Choroid plexus epithelial cell (primary cell): ENCODE measurements at regions not wholly inside any gene's neighbourhood (a gene's known extent, or its start where the extent isn't known, plus 50 kb on each side); places are given as distances from the start of the nearest gene placed in this dataset.

Source experiments
- DNase-seq: peaks from one replicate; pipeline ENCODE4 v3.0.0-alpha.2; 2010; ENCODE audit warnings: low read depth
- H3K4me3 ChIP-seq: 2 replicates; pipeline ENCODE4 v1.5.1; 2011; ENCODE audit warnings: low read depth, mild to moderate bottlenecking, control low read depth, low read length, moderate library complexity
- TF ChIP-seq, protein P1 (sequence below): conservative IDR thresholded peaks from 2 replicates; pipeline ENCODE4 v1.5.1; 2011; ENCODE audit warnings: low read depth, mild to moderate bottlenecking, control low read depth, inconsistent platforms, low read length, moderate library complexity

- H3K4me3 ChIP-seq: no peak overlapping the region
- DNase-seq: no peak
- TF ChIP-seq, protein P1, sequence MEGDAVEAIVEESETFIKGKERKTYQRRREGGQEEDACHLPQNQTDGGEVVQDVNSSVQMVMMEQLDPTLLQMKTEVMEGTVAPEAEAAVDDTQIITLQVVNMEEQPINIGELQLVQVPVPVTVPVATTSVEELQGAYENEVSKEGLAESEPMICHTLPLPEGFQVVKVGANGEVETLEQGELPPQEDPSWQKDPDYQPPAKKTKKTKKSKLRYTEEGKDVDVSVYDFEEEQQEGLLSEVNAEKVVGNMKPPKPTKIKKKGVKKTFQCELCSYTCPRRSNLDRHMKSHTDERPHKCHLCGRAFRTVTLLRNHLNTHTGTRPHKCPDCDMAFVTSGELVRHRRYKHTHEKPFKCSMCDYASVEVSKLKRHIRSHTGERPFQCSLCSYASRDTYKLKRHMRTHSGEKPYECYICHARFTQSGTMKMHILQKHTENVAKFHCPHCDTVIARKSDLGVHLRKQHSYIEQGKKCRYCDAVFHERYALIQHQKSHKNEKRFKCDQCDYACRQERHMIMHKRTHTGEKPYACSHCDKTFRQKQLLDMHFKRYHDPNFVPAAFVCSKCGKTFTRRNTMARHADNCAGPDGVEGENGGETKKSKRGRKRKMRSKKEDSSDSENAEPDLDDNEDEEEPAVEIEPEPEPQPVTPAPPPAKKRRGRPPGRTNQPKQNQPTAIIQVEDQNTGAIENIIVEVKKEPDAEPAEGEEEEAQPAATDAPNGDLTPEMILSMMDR: no peak
These were observed 238.8 kb upstream of the SLC35B3 start for GRCh38 chr6:8674126-8674525.

GRCh38 chr6:8672882-8673281 is 237.5 kb upstream of the SLC35B3 start:
- TF ChIP-seq, protein P1: no peak
- DNase-seq: no peak
- no peak overlapping the region for H3K4me3 ChIP-seq

DNA sequence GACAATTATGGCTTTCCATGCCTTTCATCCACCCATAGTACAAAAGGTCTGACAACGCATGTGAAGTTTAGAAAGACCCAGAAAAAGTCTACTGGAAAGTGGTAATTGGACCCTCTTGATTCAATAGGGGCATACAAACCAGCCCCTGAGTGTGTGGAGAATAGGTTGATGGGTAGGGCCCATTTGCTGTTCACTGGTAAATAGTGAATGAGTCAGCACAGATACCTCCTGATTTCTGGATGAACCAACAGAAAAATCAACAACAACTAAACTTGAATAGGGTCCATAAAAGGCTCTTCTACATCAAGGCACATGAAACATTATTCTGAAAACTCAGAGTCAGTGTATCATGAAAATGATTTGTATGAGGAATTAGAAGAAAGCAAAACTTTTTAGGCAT is 235.4 kb upstream of the SLC35B3 start:
- TF ChIP-seq, protein P1: no peak
- H3K4me3 ChIP-seq: no peak overlapping the region
- DNase-seq: no peak

GRCh38 chr6:8664700-8665099 is 229.4 kb upstream of the SLC35B3 start:
- TF ChIP-seq, protein P1: no peak
- no peak overlapping the region for H3K4me3 ChIP-seq
- no peak for DNase-seq

DNA sequence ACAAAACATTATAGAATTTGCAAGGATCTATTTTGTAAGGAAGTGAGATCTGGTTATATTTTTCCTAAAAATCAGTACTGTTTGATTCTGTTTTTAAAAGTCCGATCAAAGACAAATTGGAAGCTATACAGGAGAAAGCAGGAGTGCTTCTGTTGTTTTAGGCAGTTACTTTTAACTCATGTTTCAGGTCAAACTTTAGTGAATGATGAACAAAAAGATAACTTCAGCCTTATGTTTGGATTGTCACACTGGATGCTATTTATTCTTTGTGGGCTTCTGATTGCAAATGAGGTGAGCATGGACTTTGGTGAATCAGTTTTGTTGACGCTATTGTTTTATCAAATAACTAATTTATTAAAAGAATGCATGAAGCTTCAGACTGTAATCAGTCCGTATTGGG is 228.7 kb upstream of the SLC35B3 start:
- no peak overlapping the region for H3K4me3 ChIP-seq
- TF ChIP-seq, protein P1: no peak
- no peak for DNase-seq

DNA sequence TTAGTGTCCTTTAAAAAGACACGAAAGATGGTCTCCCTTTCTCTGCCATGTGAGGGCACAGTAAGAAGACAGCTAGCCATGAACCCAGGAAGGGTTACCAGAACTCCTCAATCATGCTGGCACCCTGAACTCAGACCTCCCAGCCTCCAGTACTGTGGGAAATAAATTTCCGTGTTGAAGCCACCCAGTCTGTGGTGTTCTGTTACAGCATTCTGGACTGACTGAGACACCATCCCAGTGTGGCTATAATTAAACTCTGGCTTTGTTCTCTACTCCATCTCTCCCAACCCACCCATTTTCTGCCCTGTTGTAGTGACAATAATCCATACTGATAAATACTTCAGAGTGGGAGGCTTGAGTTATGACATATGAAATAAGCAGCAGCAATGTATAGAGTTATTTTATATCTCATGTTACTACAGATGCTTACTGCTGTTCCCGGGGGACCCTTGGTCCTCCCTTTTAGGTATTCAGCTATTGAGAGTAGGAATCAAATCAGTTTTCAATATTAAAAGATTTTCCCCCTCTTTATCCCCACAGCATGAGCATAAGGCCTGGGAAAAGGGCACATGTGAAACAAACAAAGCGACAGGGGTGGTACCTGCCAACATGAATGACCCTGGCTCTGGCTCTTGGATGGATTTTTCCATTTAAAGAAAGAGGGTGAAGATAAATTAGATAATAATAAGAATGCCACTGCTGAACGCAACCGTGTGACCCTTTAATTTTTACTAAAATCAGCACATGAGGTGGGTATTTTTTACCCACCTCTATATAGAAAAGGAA is 224.3 kb upstream of the SLC35B3 start:
- TF ChIP-seq, protein P1: no peak
- DNase-seq: no peak
- H3K4me3 ChIP-seq: no peak overlapping the region

GRCh38 chr6:8658416-8658815 is 223.1 kb upstream of the SLC35B3 start:
- TF ChIP-seq, protein P1: no peak
- no peak overlapping the region for H3K4me3 ChIP-seq
- no peak for DNase-seq
